ENCODE measurements at regions not wholly inside any gene's neighbourhood (a gene's known extent, or its start where the extent isn't known, plus 50 kb on each side); places are given as distances from the start of the nearest gene placed in this dataset.
"Not testable (repeated sequence)": the region's sequence is repeated elsewhere in the genome, so short reads cannot be mapped to it uniquely, and the experiment has no call there.

DNA sequence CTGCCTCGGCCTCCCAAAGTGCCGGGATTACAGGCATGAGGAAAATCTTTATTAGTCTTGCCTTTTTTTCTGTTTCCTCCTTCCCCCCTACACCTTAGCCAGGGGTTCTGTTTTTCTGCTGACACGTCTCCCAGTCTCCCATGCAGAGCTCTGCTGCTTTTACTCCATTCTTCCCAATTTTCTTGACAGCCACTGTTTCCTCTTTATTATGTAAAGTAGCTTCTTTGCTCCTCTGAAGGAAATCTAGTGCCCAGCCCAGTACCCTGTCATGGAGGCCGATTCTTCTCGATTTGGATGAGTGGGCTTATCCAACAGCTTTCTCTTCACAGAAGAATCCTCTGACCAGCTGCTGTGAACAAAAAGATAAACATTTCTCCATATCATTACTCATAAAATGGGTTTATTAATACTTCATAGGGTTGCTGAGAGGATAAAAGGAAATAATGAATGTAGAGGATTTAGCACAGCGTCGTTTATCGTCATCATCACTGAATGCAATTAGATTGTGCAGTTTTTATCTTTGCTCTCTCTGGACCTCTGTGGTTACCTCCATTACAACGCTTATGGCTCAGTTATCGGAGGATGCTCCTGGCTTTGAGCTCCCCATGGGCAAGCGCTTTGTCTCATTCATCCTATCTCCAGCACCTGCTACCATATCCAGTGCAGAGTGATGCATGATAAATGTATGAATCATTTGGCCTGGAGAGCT, 375.6 kb upstream of the C11orf87 start:
- DNase-seq = no peak

DNA sequence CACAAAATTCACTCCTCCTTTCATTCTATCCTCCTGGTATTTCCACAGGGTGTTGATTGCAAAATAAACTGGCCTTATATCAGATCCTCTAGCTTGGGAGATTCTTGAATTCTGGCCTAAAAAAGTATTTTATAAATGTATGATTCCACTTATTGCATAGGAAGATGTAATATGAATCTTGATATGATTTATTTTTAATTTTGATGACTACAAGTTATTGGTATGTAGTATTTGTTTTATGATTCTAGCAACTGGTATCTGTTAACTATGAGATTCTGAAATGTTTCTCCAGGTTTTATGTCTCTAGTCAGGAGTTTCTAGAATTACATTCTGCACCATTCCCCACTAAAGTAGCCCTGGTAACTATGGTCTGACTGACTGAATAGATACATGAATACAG, 373.9 kb upstream of the C11orf87 start:
- DNase-seq = no peak

DNA sequence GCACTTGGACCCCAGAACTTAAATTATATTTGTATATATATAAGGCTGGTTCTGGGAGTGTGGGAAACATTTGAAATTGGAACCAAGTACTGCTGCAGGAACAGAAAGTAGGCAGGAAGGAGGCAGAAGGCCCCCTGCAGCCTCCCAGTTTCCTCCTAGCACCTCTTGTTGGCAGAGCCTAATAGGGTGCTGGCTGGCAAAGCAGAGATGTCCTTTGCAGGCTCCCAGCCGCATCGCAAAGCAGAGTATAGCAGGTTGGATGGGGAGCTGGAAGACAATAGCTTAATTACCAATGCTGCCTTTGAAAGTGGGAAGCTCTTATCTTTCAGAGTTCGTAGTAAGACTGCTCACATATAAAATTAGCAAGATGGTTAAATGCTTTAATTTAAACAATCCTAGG, 370.8 kb upstream of the C11orf87 start:
- DNase-seq = no peak

DNA sequence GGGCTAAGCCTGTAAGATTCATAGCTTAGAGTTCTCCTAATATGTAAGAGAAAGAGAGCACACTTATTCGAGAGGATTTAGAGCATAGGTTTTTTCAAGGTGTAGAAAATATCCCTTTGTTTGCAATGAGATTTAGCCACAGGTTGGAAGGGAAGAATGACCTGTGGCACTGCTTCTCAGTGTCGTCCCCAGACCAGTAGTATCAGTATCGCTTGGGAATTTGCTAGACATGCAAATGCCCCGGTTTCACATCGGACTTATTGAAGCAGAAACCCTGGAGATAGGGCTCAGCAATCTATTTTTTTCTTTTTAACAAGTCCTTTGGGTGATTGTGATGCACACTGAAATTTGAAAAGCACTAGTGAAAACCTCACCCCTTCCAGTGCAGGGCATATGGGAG, 362.6 kb upstream of the C11orf87 start:
- no peak for DNase-seq

DNA sequence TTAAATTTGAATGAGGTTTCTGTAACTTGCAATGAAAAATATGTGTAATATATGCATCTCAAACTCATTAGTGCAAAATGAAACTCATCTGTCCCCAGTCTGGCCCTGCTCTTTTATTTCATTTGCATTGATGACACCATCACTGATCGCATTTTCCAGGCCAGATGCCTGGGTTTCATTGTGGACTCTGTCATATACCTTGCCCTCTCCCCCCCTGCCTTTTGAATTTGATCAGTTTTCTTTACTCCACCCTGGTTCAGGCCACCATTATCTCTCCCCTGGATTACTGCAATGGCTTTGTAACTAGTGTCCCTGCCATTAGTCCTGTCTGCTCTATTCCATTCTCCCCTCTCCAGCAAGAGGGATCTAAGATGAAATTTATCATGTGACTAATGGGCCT, 360.6 kb upstream of the C11orf87 start:
- DNase-seq = no peak

DNA sequence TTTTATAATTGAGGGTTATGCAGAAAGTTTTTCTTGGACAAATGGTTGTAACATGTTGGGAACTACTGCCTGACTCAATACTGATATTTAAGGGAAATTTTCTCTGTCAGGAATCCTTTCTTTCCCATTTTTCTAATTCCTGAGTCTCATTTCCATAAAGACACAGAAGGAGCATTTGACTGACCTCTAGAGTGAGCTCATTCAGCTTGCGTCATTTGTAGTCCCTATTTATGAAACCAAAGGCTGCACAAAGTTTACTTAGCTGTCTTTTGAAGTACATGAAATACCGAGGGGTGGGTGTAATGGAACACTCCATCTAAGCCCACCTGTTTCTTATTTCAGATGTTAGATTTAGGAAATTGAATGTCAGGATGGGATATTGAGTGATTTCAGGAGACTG, 359.5 kb upstream of the C11orf87 start:
- no peak for DNase-seq

DNA sequence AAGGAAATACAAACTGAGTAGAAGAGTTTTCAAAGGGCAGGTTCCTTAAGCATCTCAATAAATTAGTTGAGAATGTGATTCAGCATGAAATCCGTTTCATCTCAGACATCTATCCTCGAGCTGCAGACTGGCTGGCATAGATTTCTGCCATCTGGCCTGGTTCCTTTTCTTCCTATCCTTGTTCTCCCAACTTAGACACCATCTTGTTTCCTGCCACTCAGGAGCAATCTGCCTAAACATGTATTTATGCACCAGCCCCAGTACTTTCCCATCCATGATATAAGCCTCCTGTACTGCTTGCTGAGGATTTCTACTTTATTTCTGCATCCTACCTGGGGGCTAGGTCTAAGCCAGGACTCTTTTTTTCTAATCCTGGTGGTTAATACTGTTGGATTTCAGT, 359.1 kb upstream of the C11orf87 start:
- DNase-seq = no peak

DNA sequence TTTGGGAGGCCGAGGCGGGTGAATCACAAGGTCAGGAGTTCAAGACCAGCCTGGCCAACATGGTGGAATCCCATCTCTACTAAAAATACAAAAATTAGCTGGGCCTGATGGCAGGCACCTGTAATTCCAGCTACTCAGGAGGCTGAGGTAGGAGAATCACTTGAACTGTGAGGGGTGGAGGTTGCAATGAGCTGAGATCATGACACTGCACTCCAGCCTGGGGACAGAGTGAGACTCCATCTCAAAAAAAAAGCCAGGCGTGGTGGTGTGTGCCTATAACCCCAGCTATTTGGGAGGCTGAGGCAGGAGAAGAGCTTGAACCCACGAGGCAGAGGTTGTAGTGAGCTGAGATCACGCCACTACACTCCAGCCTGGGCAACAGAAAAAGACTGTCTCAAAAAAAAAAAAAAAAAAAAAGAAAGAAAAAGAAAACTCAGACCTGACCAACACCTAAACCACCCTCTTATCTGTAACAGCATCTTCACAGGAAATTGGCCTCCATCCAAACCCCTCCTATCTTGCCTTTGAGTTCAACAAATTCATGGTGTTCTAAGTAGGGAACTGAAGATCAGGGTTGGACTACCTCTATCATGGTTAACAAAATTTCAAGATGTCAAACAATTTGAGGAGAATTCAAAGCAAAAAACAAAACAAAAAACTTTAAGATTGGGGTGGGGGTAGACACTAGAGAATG, 357.2 kb upstream of the C11orf87 start:
- not testable (repeated sequence) for DNase-seq

DNA sequence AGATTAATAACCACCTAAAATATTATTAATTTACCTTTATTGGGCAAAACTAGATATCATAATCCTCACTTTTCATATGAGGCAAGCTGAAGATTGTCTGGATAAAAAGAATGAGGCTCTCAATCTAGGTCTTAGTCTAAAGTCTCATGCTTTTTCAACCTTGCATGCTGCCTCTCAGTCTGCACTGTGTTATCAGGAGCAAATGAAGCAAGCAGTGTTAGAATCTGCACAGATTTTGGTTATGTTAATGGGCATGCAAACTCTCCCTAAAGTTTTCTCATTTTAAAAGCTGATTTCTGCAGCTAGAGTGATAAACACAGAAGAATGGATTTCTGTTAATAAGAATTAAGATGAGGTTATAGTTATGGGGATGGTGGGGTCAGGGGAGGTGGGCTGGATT, 350.7 kb upstream of the C11orf87 start:
- no peak for DNase-seq

DNA sequence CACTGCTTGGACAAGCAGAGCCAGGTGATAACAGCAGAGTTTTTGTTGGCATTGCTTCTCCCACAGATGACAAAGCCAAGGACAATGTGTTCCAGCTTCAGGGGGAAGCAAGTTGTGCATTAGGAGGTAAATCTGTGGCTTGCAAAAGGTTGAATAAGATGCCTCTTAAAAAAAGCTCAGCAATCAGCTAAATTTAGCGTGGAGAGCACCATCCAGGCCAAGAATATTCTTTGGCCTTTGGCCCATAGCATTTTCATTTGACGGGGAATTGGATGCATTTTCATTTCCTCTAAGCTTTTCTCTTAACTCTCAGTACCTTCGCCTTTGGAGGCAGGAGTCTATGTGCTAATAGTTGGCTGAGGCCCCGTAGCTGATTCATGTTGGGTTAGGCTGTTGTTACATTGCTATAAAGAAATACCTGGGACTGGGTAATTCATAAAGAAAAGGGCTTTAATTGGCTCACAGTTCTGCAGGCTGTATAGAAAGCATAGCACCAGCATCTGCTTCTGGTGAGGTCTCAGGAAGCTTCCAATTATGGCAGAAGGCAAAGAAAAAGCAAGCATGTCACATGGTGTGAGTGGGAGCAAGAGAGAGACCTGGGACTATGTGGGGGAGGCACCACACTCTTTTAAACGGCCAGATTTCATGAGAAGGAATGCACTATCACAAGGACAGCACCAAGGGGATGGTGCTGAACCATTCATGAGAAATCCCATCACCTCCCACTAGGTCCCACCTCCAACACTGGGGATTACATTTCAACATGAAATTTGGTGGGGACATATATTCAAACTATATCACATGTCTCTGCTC, 350.1 kb upstream of the C11orf87 start:
- no peak for DNase-seq

DNA sequence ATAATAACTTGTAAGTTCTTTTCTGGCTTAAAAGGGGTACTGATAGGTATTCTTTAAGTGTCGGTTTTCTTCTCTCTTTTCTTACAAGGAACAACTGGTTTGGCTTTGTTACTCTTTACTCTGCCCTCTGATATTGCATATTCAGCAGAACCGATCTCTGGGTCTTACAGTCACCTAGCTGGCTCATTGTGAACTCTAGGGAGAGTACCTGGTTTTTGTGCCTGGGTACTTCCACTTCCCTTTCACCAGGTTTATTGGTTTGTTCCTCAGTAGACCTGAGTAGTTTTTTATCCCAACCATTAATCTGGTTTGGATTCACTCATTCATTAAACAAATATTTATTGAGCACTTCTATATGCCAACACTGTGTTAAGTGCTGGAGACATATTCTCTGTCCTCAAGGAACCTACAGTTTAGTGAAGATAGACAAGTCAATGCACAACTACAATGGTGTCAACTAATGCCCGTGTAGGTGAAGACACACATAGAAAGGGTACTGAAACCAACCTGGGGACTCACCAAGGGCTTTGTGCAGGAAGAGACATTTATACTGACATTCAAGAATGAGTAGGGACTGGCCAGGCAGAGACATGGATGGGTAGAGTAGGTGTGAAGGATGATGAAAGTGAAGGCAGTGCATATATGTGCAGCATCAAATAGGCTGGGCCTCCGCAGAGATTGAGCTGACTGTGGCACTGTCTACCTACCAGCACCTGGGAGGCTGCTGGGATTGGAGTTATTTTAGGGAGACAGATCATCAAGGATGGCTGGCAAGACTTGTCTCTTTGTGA, 348.8 kb upstream of the C11orf87 start:
- no peak for DNase-seq

DNA sequence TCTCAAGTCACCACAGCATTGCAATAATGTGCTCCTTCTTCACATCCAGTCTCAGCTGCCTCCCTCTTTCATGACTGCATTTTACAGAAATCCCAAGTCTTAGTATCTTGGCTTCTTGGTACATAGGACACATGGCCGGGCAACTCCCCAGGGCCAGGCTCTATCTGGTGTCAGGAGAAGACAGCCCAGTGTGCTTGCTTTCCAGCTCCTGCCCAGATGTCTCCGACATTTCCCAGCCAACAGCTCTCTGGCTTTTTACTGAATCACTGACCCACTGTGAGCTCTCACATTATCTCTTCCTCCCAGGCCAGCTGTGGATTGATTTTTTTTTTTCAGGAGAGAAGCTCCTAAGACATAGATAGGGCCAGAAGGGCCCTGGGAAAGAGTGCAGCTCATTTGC, 346.0 kb upstream of the C11orf87 start:
- no peak for DNase-seq

DNA sequence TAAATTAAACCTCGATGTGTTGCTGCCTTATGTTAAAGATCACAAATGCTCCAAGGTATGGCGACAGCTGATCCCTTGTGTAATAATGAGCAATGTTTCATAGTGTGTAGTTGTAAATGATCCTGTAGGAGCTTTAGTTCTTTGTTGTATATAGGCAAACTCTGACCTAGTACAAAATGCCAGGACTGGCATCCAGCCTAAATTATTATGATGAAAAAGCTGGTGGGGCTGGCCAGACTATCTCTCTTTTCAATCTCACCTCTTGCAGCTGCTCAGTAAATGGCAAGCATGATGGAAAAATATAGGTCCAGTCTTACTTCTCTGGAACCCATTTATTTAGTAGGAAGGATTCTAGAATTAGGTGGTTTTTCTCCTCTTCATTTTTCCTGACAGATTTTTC, 345.1 kb upstream of the C11orf87 start:
- no peak for DNase-seq

DNA sequence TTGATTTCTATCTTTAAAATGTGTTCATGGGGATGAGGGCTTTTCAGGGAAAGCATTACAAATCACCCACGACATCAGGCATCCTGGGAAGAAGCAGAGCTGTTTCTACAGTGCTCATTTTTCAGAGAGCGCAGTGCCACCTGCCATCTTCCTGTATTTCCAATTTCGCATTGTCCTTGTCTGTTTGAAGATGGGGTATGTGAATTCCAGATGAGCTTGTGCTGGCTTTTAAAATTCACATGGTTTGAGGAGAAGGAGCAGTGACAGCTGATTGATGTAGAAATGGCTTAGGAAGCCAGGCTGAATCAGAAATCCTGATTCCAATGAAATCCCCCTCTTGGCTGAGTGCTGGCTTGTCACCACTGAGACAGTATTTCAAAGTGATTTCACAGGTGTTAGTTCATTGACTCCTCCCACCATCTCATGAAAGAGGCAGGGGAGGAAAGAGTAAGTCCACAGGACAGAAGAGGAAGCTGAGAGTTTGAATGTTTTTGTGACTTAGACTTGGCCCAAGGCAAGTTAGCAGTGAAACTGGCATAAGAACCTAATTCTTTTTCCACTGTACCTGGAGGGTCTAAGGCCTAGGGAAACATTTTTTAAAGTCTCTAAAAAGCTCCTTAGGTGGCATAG, 344.6 kb upstream of the C11orf87 start:
- DNase-seq = no peak

DNA sequence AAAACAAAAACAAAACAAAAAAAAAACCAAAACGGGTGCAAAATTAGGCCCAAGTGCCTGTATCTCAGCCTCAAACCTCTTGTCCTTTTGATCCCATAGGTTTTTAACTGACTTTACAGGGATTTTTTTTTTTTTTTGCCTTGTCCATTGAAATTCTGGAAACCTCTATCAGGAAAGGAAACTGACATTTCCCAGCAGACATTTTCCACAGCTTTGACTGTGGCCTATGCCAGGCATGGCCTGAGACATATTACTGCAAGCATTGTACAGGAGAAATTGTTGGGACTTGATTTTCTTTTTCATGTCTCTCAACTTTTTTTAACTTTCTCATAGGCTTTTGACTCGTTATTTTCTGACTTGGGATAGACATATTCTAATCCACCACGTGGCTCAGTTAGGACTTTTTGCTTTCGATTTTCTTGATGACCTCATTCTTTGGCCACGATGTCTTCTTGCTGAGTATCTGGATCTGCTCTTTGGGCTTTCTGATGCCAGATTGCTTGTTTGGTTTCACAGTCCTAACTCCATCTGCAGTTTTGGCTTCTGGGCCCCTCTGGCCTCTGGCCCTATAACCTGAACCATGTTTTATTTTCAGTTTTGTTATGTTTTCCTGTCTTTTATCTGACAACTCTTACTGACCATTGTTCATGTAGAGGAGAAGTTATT, 336.1 kb upstream of the C11orf87 start:
- no peak for DNase-seq

DNA sequence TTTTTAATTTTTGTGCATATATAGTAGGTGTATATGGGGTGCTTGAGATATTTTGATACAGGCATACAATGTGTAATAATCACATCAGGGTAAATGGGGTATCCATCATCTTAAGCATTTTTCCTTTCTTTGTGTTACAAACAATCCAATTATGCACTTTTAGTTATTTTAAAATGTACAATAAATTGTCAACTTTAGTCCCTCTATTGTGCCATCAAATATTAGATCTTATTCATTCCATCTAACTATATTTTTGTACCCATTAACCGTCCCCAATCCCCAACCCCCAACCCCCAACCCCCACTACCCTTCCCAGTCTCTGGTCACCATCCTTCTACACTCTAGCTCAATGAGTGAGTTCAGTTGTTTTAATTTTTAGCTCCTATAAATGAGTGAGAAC, 335.1 kb upstream of the C11orf87 start:
- no peak for DNase-seq

DNA sequence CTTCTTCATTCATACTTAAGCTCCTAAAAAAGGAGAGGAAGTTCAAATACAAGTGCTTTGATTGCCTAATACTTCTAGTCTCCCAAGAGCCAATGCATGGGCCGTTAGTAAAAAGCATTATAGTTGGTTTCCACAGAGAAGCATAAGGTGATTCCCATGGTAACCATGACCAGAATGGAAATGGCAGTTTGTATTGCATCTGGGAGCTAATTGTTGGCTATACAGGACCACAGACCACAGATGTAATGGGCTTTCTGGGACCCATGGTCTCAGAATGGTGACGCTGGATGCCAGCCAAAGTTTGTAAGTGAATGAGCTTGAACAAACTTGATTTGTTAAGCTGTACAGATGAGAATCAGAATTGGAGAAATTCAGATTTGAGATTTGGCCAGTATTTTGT, 333.9 kb upstream of the C11orf87 start:
- no peak for DNase-seq

DNA sequence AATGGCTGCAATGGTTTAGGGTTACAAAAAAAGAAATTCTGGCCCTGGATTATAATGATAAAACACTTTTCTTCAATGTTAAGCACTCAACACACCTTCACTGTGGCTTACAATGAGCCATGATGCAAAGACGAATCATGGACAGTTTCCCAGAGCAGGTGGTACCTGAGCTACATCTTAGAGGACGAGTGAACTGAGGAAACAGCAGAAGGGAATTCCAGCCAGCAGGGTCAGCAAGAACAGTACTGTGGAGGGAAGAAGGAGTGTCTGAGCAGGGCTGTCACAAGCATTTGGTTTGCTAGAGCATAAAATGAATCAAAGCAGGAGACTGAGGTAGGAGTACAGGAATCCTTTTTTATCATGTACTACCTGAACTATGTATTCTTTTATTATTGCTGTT, 332.8 kb upstream of the C11orf87 start:
- DNase-seq = no peak

DNA sequence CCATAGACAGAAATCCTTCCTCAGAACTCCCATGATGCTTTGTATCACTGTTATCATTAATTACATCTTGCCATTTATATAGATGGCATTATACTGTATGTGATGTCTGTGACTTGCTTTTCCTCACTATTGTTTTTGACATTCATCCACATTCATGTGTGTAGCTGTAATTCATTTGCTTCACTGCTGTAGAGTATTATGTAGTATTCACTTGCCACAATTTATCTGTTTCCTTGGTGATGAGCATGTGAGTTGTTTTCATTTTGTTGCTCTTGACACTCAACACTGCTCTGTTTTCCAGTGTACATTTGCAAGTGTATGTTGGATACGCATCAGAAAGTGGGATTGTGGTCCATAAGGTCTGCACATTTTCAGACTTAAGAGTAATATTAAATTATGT, 328.6 kb upstream of the C11orf87 start:
- DNase-seq = no peak

DNA sequence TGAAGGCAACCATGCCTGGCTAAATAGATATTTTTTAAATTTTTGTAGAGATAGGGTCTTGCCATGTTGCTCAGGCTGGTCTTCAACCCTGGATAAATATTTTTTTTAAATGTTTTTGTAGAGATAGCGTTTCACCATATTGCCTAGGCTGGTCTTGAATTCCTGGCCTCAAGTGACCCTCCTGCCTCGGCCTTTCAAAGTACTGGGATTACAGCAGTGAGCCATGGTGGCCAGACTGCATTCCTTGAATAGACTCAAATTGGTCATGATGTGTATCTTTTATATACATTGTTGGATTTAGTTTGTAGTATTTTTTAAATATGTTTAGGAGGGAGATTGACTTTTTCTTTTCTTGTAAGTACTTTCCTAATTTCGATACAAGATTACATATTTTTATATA, 325.7 kb upstream of the C11orf87 start:
- no peak for DNase-seq

DNA sequence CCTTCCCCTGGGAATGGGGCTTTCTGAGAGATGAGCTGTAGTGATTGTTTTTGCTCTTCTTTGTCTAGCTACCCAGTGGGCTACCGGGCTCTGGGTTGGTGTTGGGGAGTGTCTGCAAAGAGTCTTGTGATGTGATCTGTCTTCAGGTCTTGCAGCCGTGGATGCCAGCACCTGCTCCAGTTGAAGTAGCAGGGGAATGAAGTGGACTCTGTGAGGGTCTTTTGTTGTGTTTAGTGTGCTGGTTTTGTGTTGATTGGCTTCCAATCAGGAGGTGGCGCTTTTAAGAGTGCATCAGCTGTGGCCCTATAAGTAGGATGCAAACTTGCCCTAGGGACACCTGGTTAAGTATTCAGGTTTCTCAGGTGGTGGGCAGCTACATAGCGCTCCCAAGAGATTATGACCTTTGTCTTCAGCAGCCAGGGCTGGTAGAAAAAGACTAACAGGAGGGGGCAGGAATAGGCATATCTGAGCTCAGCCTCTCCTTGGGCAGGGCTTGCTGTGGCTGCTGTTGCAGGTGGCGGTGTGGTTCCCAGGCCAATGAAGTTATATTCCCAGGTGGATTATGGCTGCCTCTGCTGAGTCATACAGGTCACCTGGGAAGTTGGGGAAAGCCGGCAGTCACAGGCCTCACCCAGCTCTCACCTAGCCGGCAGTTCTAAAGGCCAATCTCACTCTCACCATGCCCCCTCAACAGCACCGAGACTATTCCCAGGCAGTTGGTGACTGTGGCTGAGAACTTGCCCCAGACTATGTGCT, 315.7 kb upstream of the C11orf87 start:
- DNase-seq = no peak
